ENCODE measurements at regions not wholly inside any gene's neighbourhood (a gene's known extent, or its start where the extent isn't known, plus 50 kb on each side); places are given as distances from the start of the nearest gene placed in this dataset.

- no peak for TF ChIP-seq CTCF (IDR thresholded peaks at IDR 0.05)
- no peak for TF ChIP-seq POLR2A (IDR thresholded peaks at IDR 0.05)
Observed at GRCh38 chr5:153099328-153099727, 391.1 kb upstream of the GRIA1 start.

All from Peyer's patch (tissue), 4 donors.